HL-60/S4 treated with retinoic acid at 250 ng/mL for 4 days and 3 days (cell line): ENCODE measurements at regions not wholly inside any gene's neighbourhood (a gene's known extent, or its start where the extent isn't known, plus 50 kb on each side); places are given as distances from the start of the nearest gene placed in this dataset.

Experiments
- in situ Hi-C: fragments of 300-500 bp; cut with MboI; formaldehyde crosslinking; loops from 2 replicates; pipeline ENCODE4 v1.7.0; 2022; ENCODE audit warnings: low sequenced_read_pairs

GRCh38 chr2:146952696-146953095, 892.1 kb upstream of the ACVR2A start:
- in situ Hi-C loops, result no loop called here

GRCh38 chr2:146950911-146951310, 893.9 kb upstream of the ACVR2A start:
- in situ Hi-C loops, result no loop called here

GRCh38 chr2:146950361-146950760, 894.5 kb upstream of the ACVR2A start:
- in situ Hi-C loops, result no loop called here

- in situ Hi-C loops, result no loop called here
These were observed 895.4 kb upstream of the ACVR2A start for GRCh38 chr2:146949400-146949799.

GRCh38 chr2:146944601-146945000, 900.2 kb upstream of the ACVR2A start:
- in situ Hi-C loops, result no loop called here

- in situ Hi-C loops, result no loop called here
These were observed 904.7 kb upstream of the ACVR2A start for GRCh38 chr2:146939991-146940685.

GRCh38 chr2:146934921-146935320, 909.9 kb upstream of the ACVR2A start:
- in situ Hi-C loops, result no loop called here

- in situ Hi-C loops, result no loop called here
These were observed 913.7 kb upstream of the ACVR2A start for GRCh38 chr2:146931109-146931508.

GRCh38 chr2:146927080-146927711, 917.6 kb upstream of the ACVR2A start:
- in situ Hi-C loops, result no loop called here

- in situ Hi-C loops, result no loop called here
These were observed 926.5 kb upstream of the ACVR2A start for GRCh38 chr2:146918280-146918679.

GRCh38 chr2:146917431-146918042, 927.3 kb upstream of the ACVR2A start:
- in situ Hi-C loops, result no loop called here

- in situ Hi-C loops, result no loop called here
These were observed 927.9 kb upstream of the ACVR2A start for GRCh38 chr2:146916914-146917313.

- in situ Hi-C loops, result no loop called here
These were observed 931.4 kb upstream of the ACVR2A start for GRCh38 chr2:146913476-146913875.

GRCh38 chr2:146912536-146912935, 932.3 kb upstream of the ACVR2A start:
- in situ Hi-C loops, result no loop called here

- in situ Hi-C loops, result no loop called here
These were observed 936.1 kb upstream of the ACVR2A start for GRCh38 chr2:146908776-146909175.

- in situ Hi-C loops, result no loop called here
These were observed 946.7 kb upstream of the ACVR2A start for GRCh38 chr2:146898083-146898482.

- in situ Hi-C loops, result no loop called here
These were observed 950.3 kb upstream of the ACVR2A start for GRCh38 chr2:146894514-146894913.

- in situ Hi-C loops, result no loop called here
These were observed 951.3 kb upstream of the ACVR2A start for GRCh38 chr2:146893500-146894041.

GRCh38 chr2:146890491-146890890, 954.3 kb upstream of the ACVR2A start:
- in situ Hi-C loops, result no loop called here

GRCh38 chr2:146879882-146880281, 964.9 kb upstream of the ACVR2A start:
- in situ Hi-C loops, result no loop called here

- in situ Hi-C loops, result no loop called here
These were observed 970.6 kb upstream of the ACVR2A start for GRCh38 chr2:146874260-146874658.

GRCh38 chr2:146873646-146874259, 971.1 kb upstream of the ACVR2A start:
- in situ Hi-C loops, result no loop called here
